ENCODE measurements at regions not wholly inside any gene's neighbourhood (a gene's known extent, or its start where the extent isn't known, plus 50 kb on each side); places are given as distances from the start of the nearest gene placed in this dataset.

DNA sequence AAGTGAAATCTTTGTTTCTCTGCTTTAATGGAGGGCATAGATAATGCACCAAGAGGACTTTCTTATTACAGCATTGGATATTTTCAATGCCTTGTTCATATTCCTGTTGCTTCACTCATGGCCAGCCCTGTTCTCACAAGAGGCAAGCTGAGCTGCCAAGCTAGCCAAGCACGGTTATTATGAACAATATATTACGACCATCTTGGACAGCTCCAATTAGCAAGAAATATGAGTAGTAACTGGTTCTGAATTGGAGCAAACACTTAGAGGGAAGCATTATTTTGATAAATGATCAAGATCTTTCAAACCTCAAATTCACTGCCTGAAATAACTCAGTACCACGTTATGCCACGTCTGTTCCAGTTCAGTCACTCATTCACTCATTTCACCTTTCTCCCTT, 159.8 kb downstream of the SETD4 start:
- POLR2A ChIA-PET, result no interaction called here
- H3K4me3 Mint-ChIP-seq, result no peak overlapping the region
- H3K4me1 Mint-ChIP-seq, result peaks cover 4% of the 10 kb centered on the region
- ATAC-seq (ENCODE audit: low read depth) (no peak), DNase-seq (no peak)
- H3K9me3 Mint-ChIP-seq, result no peaks in the 10 kb centered on the region
- no peak overlapping the region for H3K27ac Mint-ChIP-seq
- H3K27me3 Mint-ChIP-seq, result peaks cover 21% of the 10 kb centered on the region
- H3K36me3 Mint-ChIP-seq, result no peaks in the 10 kb centered on the region

DNA sequence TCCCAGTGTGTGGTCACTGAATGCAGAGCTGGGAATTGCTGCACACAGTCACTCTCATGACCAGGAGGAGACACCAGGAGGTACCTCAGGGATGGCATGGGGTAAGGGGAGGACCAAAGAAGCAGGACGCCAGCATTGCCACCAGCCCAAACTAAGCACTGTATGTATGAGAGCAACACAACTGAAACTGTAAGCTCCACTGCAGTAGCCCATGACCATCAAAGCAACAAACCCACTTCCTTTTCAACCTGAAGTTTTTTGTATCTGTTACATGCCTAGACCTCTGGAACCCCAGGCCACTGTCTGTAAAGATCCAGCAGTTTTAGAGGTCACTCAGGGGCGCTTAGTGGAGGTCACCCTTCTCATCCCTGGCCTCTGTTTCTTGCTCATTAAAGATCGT, 164.3 kb downstream of the SETD4 start:
- H3K27ac Mint-ChIP-seq, result no peak overlapping the region
- H3K27me3 Mint-ChIP-seq, result peaks cover 8% of the 10 kb centered on the region
- H3K4me3 Mint-ChIP-seq, result no peak overlapping the region
- no peaks in the 10 kb centered on the region for H3K9me3 Mint-ChIP-seq
- ATAC-seq (ENCODE audit: low read depth) (peak; percentile 36), DNase-seq (no peak)
- H3K36me3 Mint-ChIP-seq, result no peaks in the 10 kb centered on the region
- POLR2A ChIA-PET, result no interaction called here
- peaks cover 4% of the 10 kb centered on the region for H3K4me1 Mint-ChIP-seq

DNA sequence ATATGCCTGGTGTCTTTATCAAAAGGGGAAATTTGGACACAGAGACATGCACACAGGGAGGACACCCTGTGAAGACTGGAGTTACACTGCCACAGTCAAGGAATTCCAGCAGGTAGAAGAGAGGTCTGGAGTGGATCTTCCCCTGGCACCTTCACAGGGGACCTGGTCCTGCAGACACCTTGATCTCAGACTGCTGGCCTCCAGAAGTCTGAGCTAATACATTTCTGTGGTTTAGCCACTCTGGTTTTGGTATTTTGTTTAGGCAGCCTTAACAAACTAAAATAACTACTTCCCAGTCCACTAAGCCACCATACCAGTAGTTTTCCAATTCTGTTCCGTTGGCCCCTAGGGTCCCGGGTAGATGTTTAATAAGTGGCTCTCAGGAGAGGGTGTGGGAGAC, 164.7 kb downstream of the SETD4 start:
- Mint-ChIP-seq H3K27me3 (peaks cover 6% of the 10 kb centered on the region), H3K4me1 (peaks cover 4% of the 10 kb centered on the region), H3K9me3 (no peaks in the 10 kb centered on the region), H3K27ac (no peak overlapping the region), H3K4me3 (no peak overlapping the region), H3K36me3 (no peaks in the 10 kb centered on the region)
- no peak for DNase-seq
- POLR2A ChIA-PET, result no interaction called here
- ATAC-seq (ENCODE audit: low read depth), result no peak

DNA sequence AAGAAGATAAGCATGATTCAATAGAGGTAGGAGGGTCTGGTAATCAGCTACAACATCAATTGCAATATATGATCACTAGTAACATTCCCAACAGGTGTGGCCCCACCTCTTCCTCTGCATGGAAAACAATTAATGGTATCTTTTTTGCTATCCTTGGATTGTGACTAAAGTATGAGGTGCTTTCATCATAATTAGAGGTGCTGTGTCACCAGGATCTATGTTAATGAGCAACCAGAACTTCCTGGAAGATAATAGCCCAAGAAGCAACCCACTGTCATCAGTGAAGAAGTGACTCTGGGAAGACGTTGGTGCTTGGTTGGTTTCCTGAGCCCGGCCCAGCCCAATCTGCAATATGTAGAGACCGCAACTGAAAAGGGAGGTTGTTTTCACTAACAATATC, 167.2 kb downstream of the SETD4 start:
- no peaks in the 10 kb centered on the region for H3K9me3 Mint-ChIP-seq
- no peak for DNase-seq
- no peak overlapping the region for H3K4me3 Mint-ChIP-seq

DNA sequence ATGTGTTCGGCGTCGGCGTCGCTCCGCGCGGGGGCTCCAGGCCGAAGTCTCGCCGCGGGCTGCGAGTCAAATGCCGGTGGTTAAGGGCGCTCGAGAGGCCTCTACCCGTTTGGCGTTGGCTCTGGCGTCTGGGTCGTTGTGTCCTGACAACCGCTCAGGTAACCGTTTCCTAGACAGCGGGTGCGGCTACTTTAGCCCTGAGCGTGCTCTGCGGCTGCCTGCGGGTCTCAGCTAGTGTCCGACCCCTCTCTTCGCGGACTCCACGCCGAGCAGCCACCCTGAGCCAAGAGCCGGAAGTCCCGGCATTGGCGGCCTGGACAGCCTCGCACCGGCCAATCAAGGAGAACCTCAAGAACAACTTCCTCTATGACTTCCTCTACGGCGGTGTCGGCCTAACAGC, 173.4 kb downstream of the SETD4 start:
- DNase-seq (no peak), ATAC-seq (ENCODE audit: low read depth) (no peak)
- Mint-ChIP-seq H3K27me3 (peaks cover 20% of the 10 kb centered on the region), H3K4me1 (no peaks in the 10 kb centered on the region), H3K27ac (no peak overlapping the region), H3K9me3 (no peaks in the 10 kb centered on the region), H3K4me3 (no peak overlapping the region), H3K36me3 (no peaks in the 10 kb centered on the region)
- POLR2A ChIA-PET, result no interaction called here

More for the DNA sequence above, 167.2 kb downstream of the SETD4 start:
- ATAC-seq (ENCODE audit: low read depth), result no peak
- H3K27ac Mint-ChIP-seq, result no peak overlapping the region
- POLR2A ChIA-PET, result no interaction called here
- no peaks in the 10 kb centered on the region for H3K36me3 Mint-ChIP-seq
- H3K27me3 Mint-ChIP-seq, result peaks cover 4% of the 10 kb centered on the region
- H3K4me1 Mint-ChIP-seq, result peaks cover 4% of the 10 kb centered on the region

DNA sequence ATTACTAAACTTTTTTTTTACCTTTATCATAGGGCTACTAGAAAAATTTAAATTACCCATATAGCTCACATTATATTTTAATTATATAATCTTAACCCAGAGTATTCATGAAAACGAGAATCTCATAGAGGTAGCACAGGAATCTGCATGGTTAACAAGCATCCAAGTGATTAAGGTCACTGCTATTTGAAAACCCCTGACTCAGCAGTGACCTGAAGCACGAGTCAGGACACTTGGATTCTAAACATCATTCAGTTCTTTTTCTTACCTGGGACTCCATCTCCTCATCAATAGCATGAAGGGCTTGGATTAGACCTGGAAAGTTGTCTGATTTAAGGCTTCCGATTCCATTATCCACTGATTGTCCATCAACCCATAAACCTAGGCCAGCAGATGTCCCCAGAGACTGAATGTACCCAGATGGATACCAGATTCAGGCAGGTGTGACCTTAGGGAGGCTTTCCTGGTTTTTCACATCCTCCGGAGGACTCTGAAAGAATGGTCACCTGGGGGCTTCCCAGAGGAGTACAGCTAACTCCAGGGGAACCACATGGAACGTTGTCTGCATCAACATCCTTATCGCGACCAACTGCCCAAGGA, 174.3 kb downstream of the SETD4 start:
- POLR2A ChIA-PET, result no interaction called here
- no peaks in the 10 kb centered on the region for H3K36me3 Mint-ChIP-seq
- no peaks in the 10 kb centered on the region for H3K9me3 Mint-ChIP-seq
- H3K4me1 Mint-ChIP-seq, result no peaks in the 10 kb centered on the region
- no peak overlapping the region for H3K4me3 Mint-ChIP-seq
- H3K27me3 Mint-ChIP-seq, result peaks cover 25% of the 10 kb centered on the region
- DNase-seq (no peak), ATAC-seq (ENCODE audit: low read depth) (no peak)
- no peak overlapping the region for H3K27ac Mint-ChIP-seq

DNA sequence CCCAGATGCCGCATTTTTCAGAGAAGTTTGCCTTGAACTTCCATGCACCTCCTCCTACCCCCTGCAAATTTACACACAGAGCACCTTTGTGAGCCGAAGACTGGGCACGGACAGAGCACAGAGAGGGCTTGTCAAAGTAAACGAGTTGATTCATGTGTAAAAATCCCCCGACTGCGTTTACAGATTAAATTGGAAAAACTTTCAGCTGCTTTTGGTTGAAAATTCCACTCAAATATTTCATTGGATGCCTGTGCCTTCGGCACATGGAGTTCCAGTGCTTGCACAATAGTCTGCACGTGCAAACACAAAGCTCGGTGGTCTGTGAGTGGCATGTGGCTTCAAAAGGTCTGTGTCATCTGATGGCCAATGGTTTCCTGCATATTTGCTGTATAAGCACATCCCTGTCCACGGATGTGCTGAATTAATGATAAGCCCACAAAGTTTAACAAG, 177.5 kb downstream of the SETD4 start:
- Mint-ChIP-seq H3K27ac (no peak overlapping the region), H3K4me1 (no peaks in the 10 kb centered on the region), H3K27me3 (peaks cover 26% of the 10 kb centered on the region), H3K36me3 (no peaks in the 10 kb centered on the region), H3K4me3 (no peak overlapping the region), H3K9me3 (no peaks in the 10 kb centered on the region)
- DNase-seq (no peak), ATAC-seq (ENCODE audit: low read depth) (no peak)
- POLR2A ChIA-PET, result no interaction called here

DNA sequence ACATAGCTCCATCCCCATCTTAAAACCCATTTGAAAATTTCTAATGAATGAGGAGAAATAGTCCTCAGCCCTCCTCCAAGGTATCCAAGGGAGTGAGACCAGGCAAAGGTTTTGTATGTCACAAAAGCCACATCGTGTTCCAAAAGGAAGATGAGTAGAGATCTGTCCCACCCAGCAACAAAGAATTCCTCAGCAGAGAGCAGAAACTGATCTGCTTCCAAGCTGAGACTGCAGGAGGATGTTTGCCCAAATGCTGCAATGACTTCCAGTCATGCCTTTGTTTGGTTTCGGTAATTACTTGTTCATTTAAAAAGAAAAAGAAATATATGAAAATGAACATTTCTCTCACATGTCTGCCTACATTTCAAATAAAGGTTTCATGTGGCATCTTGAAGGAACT, 186.9 kb downstream of the SETD4 start:
- ATAC-seq (ENCODE audit: low read depth), result no peak
- no peak overlapping the region for H3K27ac Mint-ChIP-seq
- H3K4me3 Mint-ChIP-seq, result no peak overlapping the region
- POLR2A ChIA-PET, result no interaction called here
- no peaks in the 10 kb centered on the region for H3K27me3 Mint-ChIP-seq
- H3K9me3 Mint-ChIP-seq, result no peaks in the 10 kb centered on the region
- DNase-seq, result no peak
- no peaks in the 10 kb centered on the region for H3K4me1 Mint-ChIP-seq
- H3K36me3 Mint-ChIP-seq, result no peaks in the 10 kb centered on the region

DNA sequence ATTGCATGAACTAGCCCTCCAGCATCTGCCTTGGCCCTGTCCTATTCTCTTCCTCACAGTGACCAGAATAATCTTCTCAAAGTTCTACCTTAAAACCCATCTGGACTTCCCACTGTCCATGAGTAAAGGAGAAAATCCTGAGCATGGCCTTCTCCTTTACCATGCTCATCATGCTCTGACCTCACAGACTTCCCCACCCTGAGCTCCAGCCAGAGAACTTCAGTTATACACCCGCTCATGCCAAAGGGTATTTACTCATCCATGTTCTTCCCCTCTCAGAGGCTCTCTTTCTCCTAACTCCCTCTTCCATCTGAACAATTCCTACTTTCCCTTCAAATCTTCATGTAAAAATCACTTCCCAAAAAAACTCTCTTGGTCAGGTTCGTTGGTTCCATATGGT, 188.4 kb downstream of the SETD4 start:
- DNase-seq (no peak), ATAC-seq (ENCODE audit: low read depth) (no peak)
- no peaks in the 10 kb centered on the region for H3K27me3 Mint-ChIP-seq
- POLR2A ChIA-PET, result no interaction called here
- H3K4me3 Mint-ChIP-seq, result no peak overlapping the region
- H3K27ac Mint-ChIP-seq, result no peak overlapping the region
- no peaks in the 10 kb centered on the region for H3K36me3 Mint-ChIP-seq
- no peaks in the 10 kb centered on the region for H3K4me1 Mint-ChIP-seq
- no peaks in the 10 kb centered on the region for H3K9me3 Mint-ChIP-seq

DNA sequence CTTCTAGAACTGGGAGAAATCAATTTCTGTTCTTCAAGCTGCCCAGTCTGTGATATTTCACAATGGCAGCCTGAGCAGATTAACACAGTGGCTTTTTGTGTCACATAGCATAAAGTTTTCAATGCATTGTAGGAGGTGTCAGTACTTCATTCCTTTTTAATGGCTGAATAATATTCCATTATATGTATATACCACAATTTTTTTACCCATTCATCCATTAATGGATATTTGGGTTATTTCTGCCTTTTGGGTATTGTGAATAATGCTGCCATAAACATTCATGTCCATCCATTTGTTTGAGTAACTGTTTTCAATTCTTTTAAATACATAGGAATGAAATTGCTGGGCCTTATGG, 191.5 kb downstream of the SETD4 start:
- Mint-ChIP-seq H3K27ac (no peak overlapping the region), H3K27me3 (peaks cover 3% of the 10 kb centered on the region), H3K36me3 (no peaks in the 10 kb centered on the region), H3K9me3 (no peaks in the 10 kb centered on the region), H3K4me3 (no peak overlapping the region), H3K4me1 (no peaks in the 10 kb centered on the region)
- no peak for DNase-seq
- POLR2A ChIA-PET, result no interaction called here
- no peak for ATAC-seq (ENCODE audit: low read depth)

DNA sequence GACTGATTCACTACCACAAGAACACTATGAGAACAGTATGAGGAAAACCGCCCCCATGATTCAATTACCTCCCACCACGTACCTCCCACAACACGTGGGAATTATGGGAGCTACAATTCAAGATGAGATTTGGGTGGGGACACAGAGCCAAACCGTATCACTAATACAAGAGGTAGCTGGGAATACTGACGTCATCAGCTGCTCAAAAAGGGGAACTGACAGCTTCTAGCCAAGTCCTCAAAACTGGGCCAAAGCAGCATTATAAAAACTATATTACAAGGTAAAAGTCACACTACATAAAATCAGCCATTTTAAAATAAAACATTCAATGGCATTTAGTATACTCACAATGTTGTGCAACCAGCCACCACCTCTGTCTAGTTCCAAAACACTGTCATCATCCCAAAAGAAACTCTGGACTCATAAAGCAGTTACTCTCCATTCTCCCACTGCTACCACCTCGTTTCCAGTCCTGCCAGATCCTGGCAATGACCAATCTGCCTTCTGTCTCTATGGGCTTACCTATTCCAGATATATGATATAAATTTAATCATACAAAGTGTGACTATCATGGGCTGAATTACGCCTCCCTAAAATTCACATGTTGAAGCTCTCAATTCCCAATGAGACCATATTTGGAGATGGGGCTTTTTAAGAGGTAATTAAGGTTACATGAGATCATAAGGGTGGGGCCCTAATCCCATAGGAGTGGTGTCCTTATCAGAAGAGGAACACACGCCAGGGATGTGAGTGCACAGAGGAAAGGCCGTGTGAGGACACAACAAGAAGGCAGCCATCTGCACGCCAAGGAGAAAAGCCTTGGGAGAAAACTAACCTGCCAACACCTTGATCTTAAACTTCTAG, 192.1 kb downstream of the SETD4 start:
- DNase-seq (no peak), ATAC-seq (ENCODE audit: low read depth) (no peak)
- no peak overlapping the region for H3K27ac Mint-ChIP-seq
- POLR2A ChIA-PET, result no interaction called here
- H3K36me3 Mint-ChIP-seq, result no peaks in the 10 kb centered on the region
- H3K4me1 Mint-ChIP-seq, result no peaks in the 10 kb centered on the region
- peaks cover 3% of the 10 kb centered on the region for H3K27me3 Mint-ChIP-seq
- no peaks in the 10 kb centered on the region for H3K9me3 Mint-ChIP-seq
- H3K4me3 Mint-ChIP-seq, result no peak overlapping the region

DNA sequence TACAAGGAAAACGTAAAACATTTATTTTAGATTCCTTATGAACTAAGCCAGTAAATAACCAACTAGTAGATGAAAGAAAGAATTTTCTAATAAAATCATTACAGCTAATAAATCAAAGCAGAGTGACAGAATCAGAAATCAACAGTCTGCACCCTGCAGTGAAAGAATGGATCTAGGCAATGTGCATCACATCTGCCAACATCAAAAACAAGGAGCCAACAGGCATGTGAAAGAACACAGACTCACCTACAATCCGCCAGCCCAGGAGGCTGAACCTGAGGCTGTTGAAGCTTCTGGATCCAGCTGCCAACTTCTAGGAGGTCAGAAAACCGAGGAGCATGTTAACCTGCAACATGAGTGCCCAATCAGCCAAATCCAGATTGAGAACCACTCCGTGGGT, 196.3 kb downstream of the SETD4 start:
- DNase-seq (no peak), ATAC-seq (ENCODE audit: low read depth) (no peak)
- Mint-ChIP-seq H3K36me3 (no peaks in the 10 kb centered on the region), H3K9me3 (no peaks in the 10 kb centered on the region), H3K27me3 (peaks cover 3% of the 10 kb centered on the region), H3K4me1 (no peaks in the 10 kb centered on the region), H3K4me3 (no peak overlapping the region), H3K27ac (no peak overlapping the region)
- POLR2A ChIA-PET, result no interaction called here

DNA sequence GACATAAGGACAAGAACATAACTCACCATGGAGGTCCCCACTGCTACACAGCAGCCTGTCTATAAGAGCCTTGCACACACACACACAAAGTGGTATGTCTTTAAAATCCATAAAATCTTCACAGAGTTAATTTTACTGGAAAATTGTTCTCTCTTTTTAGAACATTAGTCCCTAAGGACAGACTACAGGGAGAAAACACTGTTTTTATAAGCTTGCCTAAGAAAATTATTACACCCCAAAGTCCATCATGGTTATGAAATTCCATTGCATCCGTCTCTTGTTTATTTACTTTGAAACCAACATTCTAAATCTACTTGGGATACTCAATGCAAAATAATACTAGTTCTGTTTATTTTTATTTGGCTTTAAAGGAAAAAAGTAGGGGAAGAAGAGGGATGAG, 197.4 kb downstream of the SETD4 start:
- Mint-ChIP-seq H3K27ac (no peak overlapping the region), H3K4me1 (no peaks in the 10 kb centered on the region), H3K36me3 (no peaks in the 10 kb centered on the region), H3K27me3 (peaks cover 6% of the 10 kb centered on the region), H3K4me3 (no peak overlapping the region), H3K9me3 (no peaks in the 10 kb centered on the region)
- DNase-seq, result no peak
- POLR2A ChIA-PET, result no interaction called here
- ATAC-seq (ENCODE audit: low read depth), result no peak

DNA sequence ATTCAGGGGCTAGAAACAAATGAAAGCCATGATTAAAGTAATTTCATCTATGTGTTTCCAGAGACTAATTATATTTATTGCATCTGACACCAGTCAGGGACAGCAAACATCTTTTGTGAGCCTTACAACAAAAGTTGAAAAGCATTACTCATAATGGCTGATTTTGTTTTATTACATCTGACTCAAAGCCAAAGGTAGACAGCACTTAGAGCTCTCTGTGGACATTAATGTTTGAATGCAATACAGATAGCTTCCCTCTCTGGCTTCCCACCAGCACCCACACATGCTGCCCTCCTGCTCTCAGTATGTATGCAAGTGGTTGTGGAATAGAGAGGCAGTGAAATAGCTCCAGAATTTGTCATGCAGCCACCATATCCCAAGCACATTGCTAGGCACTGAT, 198.7 kb downstream of the SETD4 start:
- ATAC-seq (ENCODE audit: low read depth) (no peak), DNase-seq (no peak)
- no peaks in the 10 kb centered on the region for H3K9me3 Mint-ChIP-seq
- H3K4me1 Mint-ChIP-seq, result no peaks in the 10 kb centered on the region
- POLR2A ChIA-PET, result no interaction called here
- no peak overlapping the region for H3K27ac Mint-ChIP-seq
- H3K4me3 Mint-ChIP-seq, result no peak overlapping the region
- H3K27me3 Mint-ChIP-seq, result peaks cover 6% of the 10 kb centered on the region
- no peaks in the 10 kb centered on the region for H3K36me3 Mint-ChIP-seq
